GM19467 (cell line): ENCODE measurements at regions not wholly inside any gene's neighbourhood (a gene's known extent, or its start where the extent isn't known, plus 50 kb on each side); places are given as distances from the start of the nearest gene placed in this dataset.
"Not testable (repeated sequence)": the region's sequence is repeated elsewhere in the genome, so short reads cannot be mapped to it uniquely, and the experiment has no call there.

Experiments used
- ATAC-seq: cut with Tn5 transposase; IDR thresholded peaks from one replicate; pipeline ENCODE4 v1.9.1; 2021; ENCODE audit warnings: mild to moderate bottlenecking, moderate library complexity; ENCODE audit not compliant: unreplicated experiment

DNA sequence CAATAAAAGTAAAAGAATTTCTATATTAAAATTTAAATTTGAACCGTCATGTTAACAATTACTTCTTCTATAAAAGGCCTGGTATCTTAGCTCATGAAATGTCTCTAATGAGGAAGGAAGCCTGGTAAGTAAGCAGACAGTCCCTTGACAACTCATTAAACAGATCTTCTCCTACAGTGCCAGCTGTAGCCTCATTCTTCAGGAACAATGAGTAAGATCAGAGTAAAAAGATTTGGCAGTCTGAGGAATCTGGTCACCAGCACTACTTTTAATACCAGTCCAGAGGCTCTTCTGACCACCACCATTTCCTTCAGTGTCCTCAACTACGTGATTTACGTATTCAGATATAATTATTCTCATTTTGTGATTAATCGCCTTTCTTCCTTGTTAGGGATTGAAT lies 955.0 kb upstream of the ALCAM start:
- no peak for ATAC-seq

DNA sequence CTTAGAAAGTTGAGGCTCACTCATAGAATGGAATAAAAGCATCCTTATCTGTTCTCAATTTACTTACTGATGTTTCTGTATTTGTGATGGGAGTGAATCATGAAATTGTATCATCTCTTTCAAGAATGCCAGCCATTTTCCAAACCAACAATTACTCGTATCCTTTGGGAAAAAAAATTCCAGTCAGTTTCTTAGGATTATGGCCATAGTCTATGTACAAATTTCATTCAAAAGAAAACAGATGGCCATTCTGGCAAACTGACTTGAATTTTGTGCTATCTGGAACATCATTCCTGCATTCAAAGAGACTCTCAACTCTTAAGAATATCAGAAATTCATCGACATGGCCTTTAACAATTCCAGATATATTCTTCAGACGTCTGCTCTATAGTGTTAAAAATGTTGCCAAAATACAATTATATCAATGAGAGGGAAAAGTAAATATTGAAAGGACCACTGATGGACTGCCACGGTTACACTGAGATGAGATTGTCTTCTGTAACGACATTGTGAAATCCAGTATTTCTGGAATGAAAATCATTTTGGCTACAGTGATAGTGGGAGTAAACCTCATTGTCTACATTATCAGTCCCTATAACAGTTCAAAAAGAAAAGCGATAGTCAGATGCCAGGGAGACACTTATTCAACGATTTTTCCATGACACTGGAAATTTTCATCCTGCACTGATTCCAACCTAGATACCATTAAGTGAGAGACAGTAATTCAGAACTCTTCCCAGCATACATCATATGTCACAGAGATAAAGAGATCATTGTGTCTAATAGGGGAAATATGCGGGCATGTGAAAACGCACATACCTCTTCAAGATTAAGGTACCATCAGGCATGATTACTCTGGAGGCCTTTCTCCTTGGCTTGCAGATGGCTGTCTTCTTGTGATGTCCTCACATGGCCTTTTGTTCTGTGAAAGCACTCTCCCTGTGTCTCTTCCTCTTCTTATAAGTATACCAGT lies 953.8 kb upstream of the ALCAM start:
- ATAC-seq = no peak

DNA sequence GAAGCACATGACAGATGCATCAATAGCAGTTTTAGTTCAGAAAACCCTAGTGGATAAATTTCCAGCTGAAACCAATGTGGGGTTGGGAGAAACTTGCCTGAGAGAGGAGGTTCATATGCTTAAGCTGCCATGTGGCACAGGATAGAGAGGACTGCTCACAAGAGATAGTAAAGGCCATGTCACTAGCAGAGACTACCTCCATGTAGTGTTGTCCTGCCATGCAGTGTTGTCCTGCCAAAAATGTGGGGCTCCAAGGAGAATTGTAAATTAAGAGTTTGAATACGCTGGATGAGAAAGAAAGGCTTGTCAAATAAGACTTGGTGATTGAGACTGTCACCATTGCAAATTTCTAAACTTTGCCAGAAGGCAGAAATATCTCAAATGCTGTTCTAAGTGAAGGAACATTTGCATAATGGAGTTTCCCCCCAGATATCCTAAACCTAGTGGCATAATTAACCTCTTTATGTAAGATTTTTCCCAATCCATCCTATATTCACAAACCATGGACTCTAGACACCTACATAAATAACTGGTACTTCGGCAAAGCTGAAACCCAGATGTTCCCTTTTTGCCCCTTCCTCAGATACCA lies 938.3 kb upstream of the ALCAM start:
- no peak for ATAC-seq

DNA sequence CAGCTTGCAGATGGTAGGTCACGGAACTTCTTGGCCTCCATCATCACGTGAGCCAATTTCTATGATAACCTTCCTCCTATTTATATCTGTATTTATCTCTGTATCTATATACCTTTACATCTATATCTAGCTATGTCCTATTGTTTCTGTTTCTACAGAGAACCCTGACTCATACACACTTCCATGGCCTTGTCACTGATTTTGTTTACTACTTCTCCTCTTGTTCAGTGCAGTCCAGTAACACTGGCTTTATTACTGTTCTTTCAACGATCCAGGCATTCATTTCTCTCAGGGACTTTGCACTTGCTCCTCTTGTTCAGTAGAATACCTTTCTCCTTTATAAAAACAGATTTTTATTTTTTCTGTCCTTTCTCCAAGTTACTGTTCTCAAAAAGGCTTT lies 937.0 kb upstream of the ALCAM start:
- no peak for ATAC-seq

DNA sequence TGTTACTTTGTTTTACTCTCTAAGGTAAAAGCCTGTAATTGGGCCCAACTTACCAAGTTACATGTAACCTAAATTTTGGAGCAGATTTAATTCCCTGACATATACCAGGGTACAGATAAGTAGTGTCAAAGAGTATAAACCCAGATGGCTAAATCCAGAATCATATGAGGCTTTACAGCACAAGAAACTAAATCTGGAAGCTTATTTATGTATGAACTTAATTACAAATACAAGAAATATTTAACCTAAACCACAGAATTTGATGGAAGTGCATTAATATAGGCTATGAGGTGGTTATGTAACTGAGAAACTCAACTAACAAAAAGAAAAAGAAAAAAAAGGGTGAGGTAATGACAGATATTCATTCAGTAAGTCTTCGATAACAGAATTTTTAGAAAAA lies 930.2 kb upstream of the ALCAM start:
- ATAC-seq = no peak

DNA sequence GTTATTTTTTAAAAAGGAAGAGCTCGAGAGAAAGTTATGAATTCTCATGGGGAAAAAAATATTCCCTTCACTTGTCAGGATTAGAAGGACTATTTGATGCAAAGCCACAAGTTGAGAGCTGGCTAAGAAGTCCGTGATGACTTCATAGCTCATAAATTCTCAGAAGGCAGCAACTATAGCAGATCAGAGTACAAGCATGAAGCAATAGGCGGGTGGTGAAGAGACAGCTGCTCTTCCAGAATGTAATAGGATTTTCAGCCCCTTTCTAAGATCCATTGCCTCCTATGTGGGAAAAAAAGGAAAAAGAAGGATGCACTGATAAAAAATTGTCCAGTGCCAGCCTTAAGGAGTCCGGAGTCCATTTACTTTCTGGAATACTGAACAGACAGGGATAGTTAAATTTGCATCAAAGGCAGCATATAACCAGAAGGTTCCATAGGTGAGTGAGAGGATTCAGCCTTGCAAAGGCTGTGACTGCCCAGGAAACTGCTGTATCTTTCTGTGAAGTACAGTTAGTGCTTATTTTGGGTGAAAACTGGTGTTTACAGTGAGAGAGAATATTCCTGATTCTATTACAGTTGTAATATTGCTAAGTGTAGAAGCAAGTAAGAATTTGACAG lies 929.5 kb upstream of the ALCAM start:
- no peak for ATAC-seq

DNA sequence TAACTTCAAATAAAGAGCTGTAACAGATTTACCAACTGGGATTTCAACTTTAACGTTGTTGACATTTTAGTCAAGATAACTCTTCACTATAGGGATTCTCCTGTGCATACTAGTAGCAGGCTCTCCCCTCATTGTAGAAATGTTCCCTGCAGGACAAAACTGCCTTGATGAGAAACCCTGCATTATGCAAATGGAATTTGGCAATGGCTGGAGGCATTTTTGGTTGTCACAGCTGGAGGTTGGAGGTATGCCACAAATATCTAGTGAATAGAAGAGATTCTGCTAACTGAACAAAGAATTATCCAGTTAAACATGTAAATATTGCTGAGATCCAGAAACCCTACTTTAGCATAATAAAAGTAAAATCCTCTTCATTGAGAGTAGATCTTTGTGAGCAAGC lies 928.8 kb upstream of the ALCAM start:
- no peak for ATAC-seq

DNA sequence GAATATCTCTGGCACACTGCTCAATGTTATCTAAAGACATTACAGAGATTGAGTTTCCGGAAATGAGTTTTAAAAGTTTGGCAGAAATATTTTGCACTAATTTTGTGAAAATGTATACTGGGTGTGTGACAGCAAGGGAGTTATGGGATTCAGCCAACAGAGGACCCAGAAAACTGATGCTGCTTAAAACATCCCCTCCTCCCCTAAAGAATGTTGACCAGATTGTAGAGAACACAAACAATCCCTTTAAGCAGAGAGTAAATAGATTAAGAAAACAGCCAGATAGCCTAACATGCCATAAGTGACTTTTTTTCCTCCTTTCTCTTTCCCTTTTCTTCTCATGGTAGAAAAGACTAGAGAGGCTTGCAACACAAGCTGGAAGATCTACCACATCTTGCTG lies 928.0 kb upstream of the ALCAM start:
- no peak for ATAC-seq

DNA sequence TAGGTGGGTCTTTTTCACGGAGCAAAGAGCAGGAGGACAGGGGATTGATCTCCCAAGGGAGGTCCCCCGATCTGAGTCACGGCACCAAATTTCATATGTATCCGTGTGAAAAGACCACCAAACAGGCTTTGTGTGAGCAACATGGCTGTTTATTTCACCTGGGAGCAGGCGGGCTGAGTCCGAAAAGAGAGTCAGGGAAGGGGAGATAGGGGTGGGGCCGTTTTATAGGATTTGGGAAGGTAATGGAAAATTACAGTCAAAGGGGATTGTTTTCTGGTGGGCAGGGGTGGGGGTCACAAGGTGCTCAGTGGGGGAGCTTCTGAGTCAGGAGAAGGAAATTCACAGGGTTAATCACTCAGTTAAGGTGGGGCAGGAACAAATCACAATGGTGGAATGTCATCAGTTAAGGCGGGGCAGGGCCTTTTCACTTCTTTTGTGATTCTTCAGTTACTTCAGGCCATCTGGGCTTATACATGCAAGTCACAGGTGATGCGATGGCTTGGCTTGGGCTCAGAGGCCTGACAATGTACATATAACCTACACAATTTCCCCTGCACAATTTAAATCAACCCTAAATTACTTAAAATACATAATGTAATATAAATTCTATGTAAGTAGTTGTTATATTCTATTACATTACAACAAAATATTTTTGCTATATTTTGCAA lies 921.3 kb upstream of the ALCAM start:
- not testable (repeated sequence) for ATAC-seq

DNA sequence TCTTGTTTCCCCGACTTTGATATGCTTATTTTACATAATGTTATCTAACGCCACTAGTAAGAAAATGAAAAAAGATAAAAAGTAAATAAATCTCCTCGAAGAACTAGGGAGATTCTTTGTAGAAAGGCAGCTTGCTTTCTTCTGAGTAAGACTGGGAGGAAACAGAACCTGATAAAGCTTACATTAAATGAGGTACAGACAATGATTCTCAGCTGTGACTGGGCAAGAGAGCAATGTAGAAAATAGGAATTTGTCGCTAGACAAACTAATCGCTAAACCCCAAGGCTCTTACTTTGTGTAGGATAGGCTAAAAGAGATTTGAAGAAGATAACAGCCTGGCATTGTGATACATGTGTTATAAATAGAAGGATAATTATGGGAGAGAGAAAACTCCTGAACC lies 919.0 kb upstream of the ALCAM start:
- no peak for ATAC-seq

DNA sequence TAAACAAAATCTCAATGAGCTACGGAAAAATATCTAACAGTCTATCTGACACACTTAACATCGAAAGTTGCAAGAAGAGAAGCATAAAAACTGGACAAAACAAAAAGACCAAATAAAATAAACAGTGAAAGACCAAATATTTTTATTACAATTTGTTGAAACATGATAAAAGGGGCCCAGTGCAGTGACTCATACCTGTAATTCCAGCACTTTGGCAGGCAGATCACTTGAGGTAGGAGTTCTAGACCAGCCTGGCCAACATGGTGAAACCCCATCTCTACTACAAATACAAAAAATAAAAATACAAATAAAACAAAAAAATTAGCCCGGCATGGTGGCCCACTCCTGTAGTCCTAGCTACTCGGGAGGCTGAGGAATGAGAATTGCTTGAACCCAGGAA lies 914.0 kb upstream of the ALCAM start:
- ATAC-seq = no peak

DNA sequence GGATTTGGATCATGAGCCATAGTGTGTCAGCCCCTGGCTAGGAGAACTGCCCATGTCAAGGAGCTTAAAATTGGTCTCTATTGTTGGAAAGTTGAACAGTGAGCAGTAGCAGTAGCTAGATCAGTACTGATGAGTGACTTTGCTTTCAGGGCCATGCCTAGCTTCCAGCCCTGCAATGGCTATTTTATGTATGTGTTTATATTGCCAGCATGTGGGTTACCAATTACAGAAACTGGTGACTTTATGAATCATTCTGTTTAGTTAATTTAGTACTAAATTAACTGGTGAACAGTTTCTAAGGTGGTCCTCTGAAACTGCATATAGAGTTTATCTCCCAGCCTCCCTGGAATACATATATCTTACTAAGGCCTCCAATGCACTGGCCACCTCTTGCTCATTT lies 908.1 kb upstream of the ALCAM start:
- no peak for ATAC-seq

DNA sequence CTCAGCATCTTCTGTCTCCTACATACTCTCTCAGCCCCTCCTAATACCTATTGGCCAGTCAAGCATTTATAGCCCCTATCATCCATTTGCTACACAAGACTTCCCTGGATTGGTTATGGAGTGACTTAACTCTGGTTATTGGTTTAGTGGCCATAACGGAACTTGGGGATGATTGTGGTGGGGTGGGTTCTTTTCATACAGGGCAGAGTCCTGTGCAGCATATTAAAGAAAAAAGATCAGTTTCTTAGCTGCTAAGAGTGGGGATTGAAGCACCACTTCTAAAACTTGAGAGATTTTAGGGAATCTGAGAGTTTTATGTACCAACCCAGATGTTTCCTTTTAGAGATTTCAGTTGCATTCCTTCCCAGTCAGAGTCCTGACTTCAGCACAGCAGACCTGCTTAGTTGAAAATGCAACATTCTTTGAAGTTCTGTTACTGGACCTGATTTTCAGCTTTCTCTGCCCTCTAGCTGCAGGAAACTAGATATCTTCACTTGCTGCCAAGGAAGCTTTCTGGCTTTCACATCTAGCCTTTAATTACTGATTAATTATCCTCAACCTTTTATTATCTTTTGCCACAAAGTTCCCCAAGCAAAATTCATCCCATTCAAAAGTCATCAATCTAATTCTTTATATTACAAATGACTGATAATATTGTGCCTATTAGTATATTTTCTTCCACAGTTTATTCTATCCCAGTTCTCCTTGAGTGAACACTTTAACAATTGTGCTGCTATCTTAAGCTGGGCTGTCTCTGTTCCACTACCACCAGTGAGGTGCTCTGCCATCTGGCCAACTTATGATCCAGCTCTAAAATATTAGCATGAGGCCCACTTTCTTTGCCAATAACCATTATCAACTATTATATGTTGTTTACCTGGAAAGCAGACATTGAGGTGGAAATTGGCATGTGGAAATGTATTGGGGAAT lies 906.0 kb upstream of the ALCAM start:
- ATAC-seq = peak; percentile 52

DNA sequence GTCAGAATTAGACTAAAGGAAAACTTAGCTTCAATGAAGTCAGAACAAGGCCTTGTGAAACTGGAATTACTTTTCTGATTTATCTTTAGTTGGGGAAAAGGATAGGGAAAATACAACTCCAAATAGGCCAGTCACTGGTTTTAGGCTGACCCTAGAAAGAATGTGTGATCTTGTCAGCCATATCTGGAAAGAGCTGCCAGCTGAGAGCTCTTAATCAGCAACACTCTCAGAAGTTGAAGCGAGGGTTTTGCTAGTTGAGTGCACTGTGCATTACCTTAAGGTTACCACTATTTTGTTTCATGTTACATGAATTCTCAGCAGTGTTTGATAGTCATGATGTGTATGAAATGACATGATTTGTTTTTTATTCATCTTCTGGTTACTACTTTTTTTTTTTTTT lies 905.3 kb upstream of the ALCAM start:
- no peak for ATAC-seq

DNA sequence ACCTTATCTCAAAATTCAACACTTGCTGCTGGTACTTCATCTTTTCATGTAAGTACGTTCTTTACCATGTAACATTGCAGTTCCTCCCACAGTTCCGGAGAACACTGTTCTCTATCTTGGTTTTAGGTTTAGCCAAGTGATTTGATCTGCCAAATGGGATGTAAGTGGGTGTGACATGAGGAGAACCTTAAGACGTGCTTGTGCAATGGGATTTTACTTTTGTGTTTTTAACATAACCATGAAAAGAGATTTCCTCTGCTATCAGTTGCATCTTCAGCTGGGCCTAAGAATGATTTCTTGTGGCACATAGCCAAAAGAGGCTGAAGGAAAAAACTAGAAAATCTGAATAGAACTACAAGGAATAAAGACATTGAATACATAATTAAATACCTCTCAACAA lies 894.5 kb upstream of the ALCAM start:
- no peak for ATAC-seq

DNA sequence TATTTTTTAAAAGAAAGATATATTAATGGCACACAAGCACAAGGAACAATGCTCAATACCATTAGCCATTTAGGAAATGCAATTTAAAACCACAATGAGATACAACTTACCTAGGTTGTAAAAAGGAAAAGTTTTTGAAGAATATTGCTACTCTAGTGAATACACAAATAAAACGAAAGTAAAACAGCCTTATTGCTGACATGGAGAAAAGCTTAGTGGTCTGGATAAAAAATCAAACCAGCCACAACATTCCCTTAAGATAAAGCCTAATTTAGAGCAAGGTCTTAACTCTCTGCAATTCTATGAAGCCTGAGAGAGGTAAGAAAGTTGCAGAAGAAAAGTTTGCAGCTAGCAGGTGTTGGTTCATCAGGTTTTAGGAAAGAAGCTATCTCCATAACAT lies 892.7 kb upstream of the ALCAM start:
- ATAC-seq = no peak

DNA sequence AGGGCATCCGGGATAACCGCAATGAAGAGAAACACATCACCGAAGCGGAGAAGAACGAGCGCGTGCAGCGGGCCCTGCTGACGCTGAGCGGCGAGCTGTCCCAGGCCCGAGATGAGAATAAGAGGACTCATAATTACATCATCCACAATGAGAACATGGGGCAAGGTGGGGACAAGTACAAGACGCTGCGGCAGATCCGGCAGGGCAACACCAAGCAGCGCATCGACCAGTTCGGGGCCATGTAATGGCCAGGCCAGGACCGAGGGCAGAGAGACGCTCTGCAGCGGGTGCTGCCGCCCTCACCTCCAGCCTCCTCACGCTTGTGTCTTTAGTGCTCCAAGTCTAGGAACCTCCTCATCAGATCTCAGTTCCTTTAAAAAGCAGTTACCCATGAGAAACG lies 863.7 kb upstream of the ALCAM start:
- no peak for ATAC-seq

DNA sequence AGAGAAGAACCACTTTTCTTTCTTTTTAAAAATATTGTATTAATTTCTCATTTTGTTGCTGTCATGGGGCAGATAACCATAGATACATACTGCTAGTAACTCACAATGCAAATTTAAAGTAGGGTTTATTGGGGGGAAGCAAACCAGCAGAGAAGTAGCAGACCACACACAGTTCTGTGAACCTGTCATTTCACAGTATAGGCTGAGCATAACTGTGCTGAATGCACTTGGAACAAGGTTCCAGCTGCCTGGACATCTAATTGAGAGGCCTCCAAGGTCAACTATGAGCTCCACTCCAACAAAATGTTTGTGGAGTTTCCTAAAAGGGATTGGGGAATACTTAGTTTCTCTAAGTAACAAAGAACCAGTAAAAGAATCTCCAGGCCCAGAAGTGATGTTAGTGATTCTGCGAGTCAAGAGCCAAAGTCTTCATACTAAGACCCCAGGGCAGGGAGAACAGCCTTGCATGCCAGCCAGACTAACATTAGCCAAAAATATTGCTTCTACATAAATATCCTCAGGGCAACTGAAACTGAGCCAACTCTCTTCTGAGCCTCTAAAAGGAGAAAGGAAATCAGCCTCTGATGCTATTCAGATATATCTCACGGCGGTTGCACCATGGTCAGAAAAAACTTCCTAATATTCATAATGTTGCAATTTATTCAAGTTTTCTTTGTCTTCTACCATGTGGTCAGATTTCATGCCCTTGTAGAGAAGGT lies 856.4 kb upstream of the ALCAM start:
- no peak for ATAC-seq

DNA sequence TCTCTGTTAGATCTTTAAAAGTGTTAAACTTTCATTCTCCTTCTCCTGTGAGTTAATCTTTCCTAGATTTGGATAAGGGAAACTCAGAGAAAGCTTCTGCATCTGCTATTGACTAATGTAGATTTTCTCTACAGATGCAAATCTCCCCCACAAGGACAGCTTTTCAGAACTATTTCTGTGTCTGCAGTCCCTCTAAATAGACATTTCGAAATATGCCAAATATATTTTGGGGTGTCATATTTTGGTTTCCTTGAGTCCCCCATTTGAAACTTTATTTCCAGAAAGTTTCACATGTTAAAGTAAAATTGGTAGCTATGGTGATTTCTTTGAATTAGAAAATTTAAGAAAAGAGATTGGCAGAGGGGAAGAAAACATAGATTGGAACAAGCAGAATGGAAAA lies 852.3 kb upstream of the ALCAM start:
- ATAC-seq = no peak

DNA sequence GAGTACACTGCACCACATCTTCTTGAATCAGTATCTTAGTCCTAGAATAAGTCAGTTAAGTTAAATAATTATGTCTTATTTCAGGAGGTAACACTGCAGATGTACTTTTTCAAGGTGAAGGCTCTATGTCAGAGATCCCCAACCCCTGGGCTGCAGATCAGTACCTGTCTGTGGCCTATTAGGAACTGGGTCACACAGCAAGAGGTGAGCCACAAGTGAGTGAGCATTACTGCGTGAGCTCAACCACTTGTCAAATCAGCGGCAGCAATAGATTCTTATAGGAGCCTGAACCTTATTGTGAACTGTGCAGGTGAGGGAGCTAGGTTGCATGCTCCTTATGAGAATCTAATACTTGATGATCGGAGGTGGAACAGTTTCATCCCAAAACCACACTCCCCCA lies 851.9 kb upstream of the ALCAM start:
- no peak for ATAC-seq
